ENCODE measurements at regions not wholly inside any gene's neighbourhood (a gene's known extent, or its start where the extent isn't known, plus 50 kb on each side); places are given as distances from the start of the nearest gene placed in this dataset.

DNA sequence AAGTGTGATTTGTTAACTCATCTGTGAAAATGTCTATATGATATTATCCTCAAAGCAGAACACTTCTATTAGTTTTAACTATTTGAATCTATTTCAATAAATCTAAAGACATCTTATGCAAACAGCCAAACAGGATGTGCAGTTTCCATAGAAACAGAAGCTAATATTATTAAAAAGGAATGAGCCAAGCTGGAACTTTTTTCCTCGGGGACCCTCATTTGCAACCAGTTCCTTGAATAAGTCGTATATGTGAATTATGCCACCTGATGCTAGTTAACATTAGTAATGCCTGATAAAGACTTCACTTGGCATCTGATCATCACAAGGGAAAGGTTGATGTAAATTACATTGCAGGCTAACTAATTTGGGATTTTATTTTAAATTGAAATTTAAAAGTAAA lies 216.9 kb upstream of the SMLR1 start:
- Histone ChIP-seq H3K4me2 (ENCODE audit: low read length, poor library complexity, severe bottlenecking) (no peak overlapping the region), H2BK120ac (ENCODE audit: low read depth, low read length) (no peak overlapping the region), H2BK12ac (ENCODE audit: low read length in 2 of 2) (no peak overlapping the region), H3K79me1 (replicated peaks; ENCODE audit: low read length, poor library complexity, severe bottlenecking) (no peaks in the 10 kb centered on the region), H4K91ac (ENCODE audit: low read length) (no peak overlapping the region), H3K9ac (ENCODE audit: low read length) (no peak overlapping the region), H2BK15ac (ENCODE audit: low read depth, poor library complexity, severe bottlenecking) (no peak overlapping the region), H3K36me3 (ENCODE audit: control insufficient read depth in 1 of 2, insufficient read depth in 2 of 2, low read depth in 1 of 2, low read length in 2 of 2) (no peaks in the 10 kb centered on the region), H4K8ac (ENCODE audit: low read length) (no peak overlapping the region), H2BK5ac (ENCODE audit: low read depth, low read length, poor library complexity, severe bottlenecking) (no peak overlapping the region), H3K9me3 (ENCODE audit: control insufficient read depth, low read length) (no peaks in the 10 kb centered on the region), H3K14ac (ENCODE audit: low read length in 2 of 2) (no peak overlapping the region), H3K27ac (ENCODE audit: low read length, poor library complexity, severe bottlenecking) (no peak overlapping the region), H2AK5ac (ENCODE audit: low read length, severe bottlenecking) (no peak overlapping the region), H3K4ac (ENCODE audit: low read depth in 1 of 2, low read length in 2 of 2) (no peak overlapping the region), H3K4me3 (ENCODE audit: insufficient read depth in 1 of 2, low read depth in 1 of 2, low read length in 2 of 2) (no peak overlapping the region), H3K4me1 (ENCODE audit: control insufficient read depth, insufficient read depth, low read depth, low read length) (no peaks in the 10 kb centered on the region), H3K18ac (ENCODE audit: low read depth in 1 of 2, low read length in 2 of 2) (no peak overlapping the region), H3K23ac (ENCODE audit: low read length in 2 of 2) (no peak overlapping the region), H2AFZ (ENCODE audit: low read depth, low read length) (no peak overlapping the region), H3K27me3 (ENCODE audit: control insufficient read depth in 1 of 2, insufficient read depth in 1 of 2, low read length in 2 of 2) (no peaks in the 10 kb centered on the region)
- WGBS, result 60% methylated on average over 1 of the region's 2 CpGs
- no peak for DNase-seq

DNA sequence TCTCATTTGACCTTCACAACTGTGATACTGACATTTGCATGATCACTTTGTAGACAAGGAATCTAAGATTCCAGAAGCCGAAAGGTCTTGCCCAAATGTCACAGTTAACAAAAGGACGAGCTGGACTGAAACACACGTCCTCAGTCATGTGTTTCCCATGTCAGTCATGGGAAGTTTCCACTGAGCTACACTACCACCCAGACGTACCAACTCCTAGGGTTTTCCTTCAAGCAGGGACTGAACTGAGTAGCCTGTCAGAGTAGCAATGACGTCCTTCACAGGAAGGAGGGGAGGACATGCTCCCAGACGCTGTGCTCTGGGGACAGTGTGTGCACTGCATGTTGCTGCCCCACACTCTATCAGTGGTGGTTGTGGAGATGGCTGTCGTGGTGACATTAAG lies 215.8 kb upstream of the SMLR1 start:
- Histone ChIP-seq H2BK12ac (ENCODE audit: low read length in 2 of 2) (no peak overlapping the region), H3K23ac (ENCODE audit: low read length in 2 of 2) (no peak overlapping the region), H3K27me3 (ENCODE audit: control insufficient read depth in 1 of 2, insufficient read depth in 1 of 2, low read length in 2 of 2) (no peaks in the 10 kb centered on the region), H2BK5ac (ENCODE audit: low read depth, low read length, poor library complexity, severe bottlenecking) (no peak overlapping the region), H3K9ac (ENCODE audit: low read length) (no peak overlapping the region), H3K4ac (ENCODE audit: low read depth in 1 of 2, low read length in 2 of 2) (no peak overlapping the region), H3K4me3 (ENCODE audit: insufficient read depth in 1 of 2, low read depth in 1 of 2, low read length in 2 of 2) (no peak overlapping the region), H3K36me3 (ENCODE audit: control insufficient read depth in 1 of 2, insufficient read depth in 2 of 2, low read depth in 1 of 2, low read length in 2 of 2) (no peaks in the 10 kb centered on the region), H2BK120ac (ENCODE audit: low read depth, low read length) (no peak overlapping the region), H3K9me3 (ENCODE audit: control insufficient read depth, low read length) (no peaks in the 10 kb centered on the region), H3K4me1 (ENCODE audit: control insufficient read depth, insufficient read depth, low read depth, low read length) (no peaks in the 10 kb centered on the region), H4K8ac (ENCODE audit: low read length) (no peak overlapping the region), H3K18ac (ENCODE audit: low read depth in 1 of 2, low read length in 2 of 2) (peak overlapping the region in 1 of 2 experiments; percentile 37), H2BK15ac (ENCODE audit: low read depth, poor library complexity, severe bottlenecking) (no peak overlapping the region), H3K4me2 (ENCODE audit: low read length, poor library complexity, severe bottlenecking) (no peak overlapping the region), H3K79me1 (replicated peaks; ENCODE audit: low read length, poor library complexity, severe bottlenecking) (no peaks in the 10 kb centered on the region), H3K27ac (ENCODE audit: low read length, poor library complexity, severe bottlenecking) (no peak overlapping the region), H3K14ac (ENCODE audit: low read length in 2 of 2) (no peak overlapping the region), H4K91ac (ENCODE audit: low read length) (no peak overlapping the region), H2AK5ac (ENCODE audit: low read length, severe bottlenecking) (no peak overlapping the region), H2AFZ (ENCODE audit: low read depth, low read length) (no peak overlapping the region)
- 84% methylated on average over 6 of the region's 7 CpGs for WGBS
- no peak for DNase-seq

DNA sequence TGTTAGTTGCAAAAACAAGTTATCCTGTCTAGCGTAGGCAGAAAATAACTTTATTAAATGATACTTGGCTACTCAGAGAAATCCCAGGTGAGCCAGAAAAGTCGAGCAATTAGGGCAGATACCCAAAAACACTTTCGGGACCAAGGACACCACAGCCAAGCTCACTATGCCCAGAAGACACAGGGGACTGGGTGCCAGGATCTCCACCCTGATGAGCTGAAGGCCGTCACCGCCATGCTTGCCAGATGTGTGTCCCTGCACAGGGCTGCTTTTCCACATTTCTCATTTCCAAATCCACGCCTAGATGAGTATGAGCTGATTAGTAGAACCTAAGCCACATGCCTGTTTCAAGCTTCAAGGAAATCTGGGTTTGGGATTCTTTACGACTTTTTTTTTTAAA lies 214.0 kb upstream of the SMLR1 start:
- Histone ChIP-seq H3K18ac (ENCODE audit: low read depth in 1 of 2, low read length in 2 of 2) (no peak overlapping the region), H3K27me3 (ENCODE audit: control insufficient read depth in 1 of 2, insufficient read depth in 1 of 2, low read length in 2 of 2) (no peaks in the 10 kb centered on the region), H3K4me3 (ENCODE audit: insufficient read depth in 1 of 2, low read depth in 1 of 2, low read length in 2 of 2) (no peak overlapping the region), H3K4me1 (ENCODE audit: control insufficient read depth, insufficient read depth, low read depth, low read length) (no peaks in the 10 kb centered on the region), H3K9ac (ENCODE audit: low read length) (no peak overlapping the region), H4K8ac (ENCODE audit: low read length) (no peak overlapping the region), H3K23ac (ENCODE audit: low read length in 2 of 2) (no peak overlapping the region), H3K27ac (ENCODE audit: low read length, poor library complexity, severe bottlenecking) (no peak overlapping the region), H2BK12ac (ENCODE audit: low read length in 2 of 2) (no peak overlapping the region), H4K91ac (ENCODE audit: low read length) (no peak overlapping the region), H2BK15ac (ENCODE audit: low read depth, poor library complexity, severe bottlenecking) (no peak overlapping the region), H3K14ac (ENCODE audit: low read length in 2 of 2) (no peak overlapping the region), H2BK120ac (ENCODE audit: low read depth, low read length) (no peak overlapping the region), H3K9me3 (ENCODE audit: control insufficient read depth, low read length) (no peaks in the 10 kb centered on the region), H2AK5ac (ENCODE audit: low read length, severe bottlenecking) (no peak overlapping the region), H3K4ac (ENCODE audit: low read depth in 1 of 2, low read length in 2 of 2) (no peak overlapping the region), H2AFZ (ENCODE audit: low read depth, low read length) (no peak overlapping the region), H2BK5ac (ENCODE audit: low read depth, low read length, poor library complexity, severe bottlenecking) (no peak overlapping the region), H3K4me2 (ENCODE audit: low read length, poor library complexity, severe bottlenecking) (no peak overlapping the region), H3K36me3 (ENCODE audit: control insufficient read depth in 1 of 2, insufficient read depth in 2 of 2, low read depth in 1 of 2, low read length in 2 of 2) (no peaks in the 10 kb centered on the region), H3K79me1 (replicated peaks; ENCODE audit: low read length, poor library complexity, severe bottlenecking) (no peaks in the 10 kb centered on the region)
- 99% methylated on average over 7 of the region's 7 CpGs for WGBS
- DNase-seq, result no peak

DNA sequence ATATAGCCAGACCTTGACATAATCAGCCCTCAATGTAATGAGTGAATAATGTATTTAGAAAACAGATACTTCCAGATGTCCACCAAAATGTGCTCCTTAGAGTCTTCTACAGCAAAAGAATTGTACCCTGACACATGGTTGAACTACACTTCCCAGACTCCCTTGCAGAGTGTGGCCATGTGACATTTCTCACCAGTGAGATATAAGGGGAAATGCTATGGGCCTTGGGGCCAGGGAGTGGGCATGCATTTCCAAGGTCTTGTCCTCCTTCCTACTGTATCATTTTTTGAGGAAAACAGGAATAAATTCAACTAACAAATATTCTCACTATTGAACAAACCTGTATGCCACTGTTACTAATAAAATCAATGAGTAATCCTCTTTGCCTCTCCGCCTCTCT lies 211.4 kb upstream of the SMLR1 start:
- Histone ChIP-seq H2BK120ac (ENCODE audit: low read depth, low read length) (no peak overlapping the region), H3K18ac (ENCODE audit: low read depth in 1 of 2, low read length in 2 of 2) (no peak overlapping the region), H3K27me3 (ENCODE audit: control insufficient read depth in 1 of 2, insufficient read depth in 1 of 2, low read length in 2 of 2) (no peaks in the 10 kb centered on the region), H3K23ac (ENCODE audit: low read length in 2 of 2) (no peak overlapping the region), H3K4me3 (ENCODE audit: insufficient read depth in 1 of 2, low read depth in 1 of 2, low read length in 2 of 2) (no peak overlapping the region), H4K91ac (ENCODE audit: low read length) (no peak overlapping the region), H3K79me1 (replicated peaks; ENCODE audit: low read length, poor library complexity, severe bottlenecking) (no peaks in the 10 kb centered on the region), H3K4me1 (ENCODE audit: control insufficient read depth, insufficient read depth, low read depth, low read length) (no peaks in the 10 kb centered on the region), H2AFZ (ENCODE audit: low read depth, low read length) (no peak overlapping the region), H3K27ac (ENCODE audit: low read length, poor library complexity, severe bottlenecking) (no peak overlapping the region), H4K8ac (ENCODE audit: low read length) (no peak overlapping the region), H3K9ac (ENCODE audit: low read length) (no peak overlapping the region), H3K9me3 (ENCODE audit: control insufficient read depth, low read length) (no peaks in the 10 kb centered on the region), H2BK12ac (ENCODE audit: low read length in 2 of 2) (no peak overlapping the region), H3K4ac (ENCODE audit: low read depth in 1 of 2, low read length in 2 of 2) (no peak overlapping the region), H3K14ac (ENCODE audit: low read length in 2 of 2) (no peak overlapping the region), H2BK15ac (ENCODE audit: low read depth, poor library complexity, severe bottlenecking) (no peak overlapping the region), H3K4me2 (ENCODE audit: low read length, poor library complexity, severe bottlenecking) (no peak overlapping the region), H2AK5ac (ENCODE audit: low read length, severe bottlenecking) (no peak overlapping the region), H3K36me3 (ENCODE audit: control insufficient read depth in 1 of 2, insufficient read depth in 2 of 2, low read depth in 1 of 2, low read length in 2 of 2) (no peaks in the 10 kb centered on the region), H2BK5ac (ENCODE audit: low read depth, low read length, poor library complexity, severe bottlenecking) (no peak overlapping the region)
- 93% methylated on average over 1 of the region's 1 CpG for WGBS
- DNase-seq, result no peak
